ENCODE measurements at regions not wholly inside any gene's neighbourhood (a gene's known extent, or its start where the extent isn't known, plus 50 kb on each side); places are given as distances from the start of the nearest gene placed in this dataset.

DNA sequence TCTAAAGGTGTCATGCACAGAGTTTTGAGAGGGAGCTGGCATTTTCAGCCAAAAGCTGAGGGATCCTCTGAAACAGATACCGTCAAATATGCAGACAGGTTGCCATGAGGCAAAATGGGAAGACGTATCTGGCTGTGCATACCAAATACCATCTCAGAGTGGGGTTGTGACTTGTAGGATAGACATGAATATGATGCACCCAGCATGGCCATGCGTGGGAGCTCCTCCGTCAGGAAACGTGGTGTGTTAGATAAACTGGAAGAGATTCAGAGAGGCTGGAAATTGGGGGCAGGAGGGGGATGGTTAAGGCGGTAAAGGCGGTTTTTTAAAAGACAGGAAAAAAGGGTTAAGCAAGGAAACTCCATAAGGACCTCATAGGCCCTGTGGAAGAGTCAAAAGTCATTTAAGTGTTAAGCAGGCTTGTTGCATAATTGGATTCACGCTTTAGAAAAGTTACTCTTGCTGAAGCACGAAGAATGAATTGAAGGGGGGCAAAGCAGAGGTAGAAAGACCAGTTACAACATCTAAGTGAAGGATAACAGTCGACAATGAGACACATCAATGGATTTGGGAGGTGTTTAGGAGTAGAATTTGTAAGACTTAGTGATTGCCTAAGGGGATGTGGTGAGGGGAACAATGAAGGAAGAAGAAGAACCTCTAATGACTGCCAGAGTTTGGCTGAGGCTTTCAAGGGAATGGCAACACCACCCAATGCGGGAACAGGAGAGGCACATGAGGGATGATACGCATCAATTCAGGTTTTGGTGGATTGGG is 139.6 kb upstream of the CTAGE1 start:
- DNase-seq (ENCODE audit: low read depth): peak; percentile 25
- H3K4me3 ChIP-seq (ENCODE audit: low read depth, low read length): no peak overlapping the region
- no peak for TF ChIP-seq CTCF (IDR thresholded peaks at IDR 0.05; ENCODE audit: low read depth, low read length)
- TF ChIP-seq, protein P1, sequence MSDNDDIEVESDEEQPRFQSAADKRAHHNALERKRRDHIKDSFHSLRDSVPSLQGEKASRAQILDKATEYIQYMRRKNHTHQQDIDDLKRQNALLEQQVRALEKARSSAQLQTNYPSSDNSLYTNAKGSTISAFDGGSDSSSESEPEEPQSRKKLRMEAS (IDR thresholded peaks at IDR 0.05; ENCODE audit: low read depth, low read length): no peak
- no peak for TF ChIP-seq POLR2A (IDR thresholded peaks at IDR 0.05; ENCODE audit: extremely low read depth, insufficient read length)
- no peak for TF ChIP-seq MYC (IDR thresholded peaks at IDR 0.05; ENCODE audit: low read depth, low read length)

DNA sequence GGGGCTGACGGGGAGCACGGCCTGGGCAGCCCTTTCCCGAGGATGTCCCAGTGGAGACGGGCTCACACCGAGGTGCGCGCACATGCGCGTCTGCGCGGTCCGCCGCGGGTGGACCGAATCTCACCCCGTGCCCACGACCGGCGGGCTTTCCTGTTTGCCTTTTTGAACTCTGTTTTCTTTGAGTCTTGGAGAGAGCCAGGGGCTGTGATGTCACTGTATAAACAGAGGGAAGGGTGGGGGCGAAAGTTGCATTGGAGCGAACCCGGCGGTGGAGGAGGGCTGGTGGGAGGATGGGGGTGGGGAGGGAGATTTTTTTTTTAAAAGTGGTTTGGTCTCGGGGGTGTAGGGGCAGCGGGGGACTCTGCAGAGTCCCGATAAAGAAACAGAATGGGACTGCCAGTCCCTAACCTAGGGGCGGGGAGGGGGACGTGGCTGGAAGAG is 141.2 kb upstream of the CTAGE1 start:
- H3K4me3 ChIP-seq (ENCODE audit: low read depth, low read length): no peak overlapping the region
- TF ChIP-seq MYC (IDR thresholded peaks at IDR 0.05; ENCODE audit: low read depth, low read length) (no peak), CTCF (IDR thresholded peaks at IDR 0.05; ENCODE audit: low read depth, low read length) (no peak), POLR2A (IDR thresholded peaks at IDR 0.05; ENCODE audit: extremely low read depth, insufficient read length) (no peak)
- TF ChIP-seq, protein P1 (IDR thresholded peaks at IDR 0.05; ENCODE audit: low read depth, low read length): no peak
- no peak for DNase-seq (ENCODE audit: low read depth)

GRCh38 chr18:22559414-22560274 is 141.9 kb upstream of the CTAGE1 start:
- DNase-seq (ENCODE audit: low read depth): peak; percentile 59
- TF ChIP-seq, protein P1 (IDR thresholded peaks at IDR 0.05; ENCODE audit: low read depth, low read length): 0 out of 2 replicates have a peak, but pooled peaks have one; percentile 57
- no peak for TF ChIP-seq MYC (IDR thresholded peaks at IDR 0.05; ENCODE audit: low read depth, low read length)
- peak overlapping the region; percentile 53 for H3K4me3 ChIP-seq (ENCODE audit: low read depth, low read length)

- peak overlapping the region; percentile 53 for H3K4me3 ChIP-seq (ENCODE audit: low read depth, low read length)
- TF ChIP-seq, protein P1 (IDR thresholded peaks at IDR 0.05; ENCODE audit: low read depth, low read length): no peak
- TF ChIP-seq MYC (IDR thresholded peaks at IDR 0.05; ENCODE audit: low read depth, low read length): no peak
- no peak for DNase-seq (ENCODE audit: low read depth)
Measured at GRCh38 chr18:22560275-22560610, 142.5 kb upstream of the CTAGE1 start.

DNA sequence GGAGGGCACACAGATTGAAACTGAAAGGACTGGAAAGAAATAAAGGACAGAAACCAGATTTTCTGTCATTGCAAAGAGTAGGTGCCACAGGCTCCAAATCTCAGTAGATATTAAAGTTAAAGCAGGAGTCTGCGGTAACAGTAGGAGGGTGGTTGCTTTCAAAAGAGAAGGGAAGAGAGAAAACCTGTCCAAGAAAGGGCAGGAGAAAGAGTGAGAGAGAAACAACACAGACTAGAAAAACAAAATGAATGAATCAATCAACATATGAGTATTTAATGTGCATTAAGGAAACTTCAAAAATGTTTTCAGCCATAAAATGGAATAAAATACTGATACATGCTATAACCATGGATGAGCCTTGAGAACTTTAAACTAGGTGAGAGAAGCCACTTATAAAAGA is 143.1 kb upstream of the CTAGE1 start:
- no peak for TF ChIP-seq CTCF (IDR thresholded peaks at IDR 0.05; ENCODE audit: low read depth, low read length)
- TF ChIP-seq, protein P1 (IDR thresholded peaks at IDR 0.05; ENCODE audit: low read depth, low read length): no peak
- TF ChIP-seq POLR2A (IDR thresholded peaks at IDR 0.05; ENCODE audit: extremely low read depth, insufficient read length): no peak
- TF ChIP-seq MYC (IDR thresholded peaks at IDR 0.05; ENCODE audit: low read depth, low read length): no peak
- DNase-seq (ENCODE audit: low read depth): no peak

GRCh38 chr18:22563164-22563583 is 145.5 kb upstream of the CTAGE1 start:
- no peak for TF ChIP-seq POLR2A (IDR thresholded peaks at IDR 0.05; ENCODE audit: extremely low read depth, insufficient read length)
- TF ChIP-seq CTCF (IDR thresholded peaks at IDR 0.05; ENCODE audit: low read depth, low read length): peak; percentile 57
- TF ChIP-seq MYC (IDR thresholded peaks at IDR 0.05; ENCODE audit: low read depth, low read length): no peak
- DNase-seq (ENCODE audit: low read depth): peak; percentile 69
- no peak overlapping the region for H3K4me3 ChIP-seq (ENCODE audit: low read depth, low read length)

More for the DNA sequence above, 143.1 kb upstream of the CTAGE1 start:
- H3K4me3 ChIP-seq (ENCODE audit: low read depth, low read length): no peak overlapping the region
